NCI-H748 treated with DMSO at 0.1 percent for 48 hours (cell line): ENCODE measurements at regions not wholly inside any gene's neighbourhood (a gene's known extent, or its start where the extent isn't known, plus 50 kb on each side); places are given as distances from the start of the nearest gene placed in this dataset.
"Not testable (repeated sequence)": the region's sequence is repeated elsewhere in the genome, so short reads cannot be mapped to it uniquely, and the experiment has no call there.

Experiments
- DNase-seq: peaks from one replicate; lab custom pipeline; 2025; lab: John Stamatoyannopoulos, UW

DNA sequence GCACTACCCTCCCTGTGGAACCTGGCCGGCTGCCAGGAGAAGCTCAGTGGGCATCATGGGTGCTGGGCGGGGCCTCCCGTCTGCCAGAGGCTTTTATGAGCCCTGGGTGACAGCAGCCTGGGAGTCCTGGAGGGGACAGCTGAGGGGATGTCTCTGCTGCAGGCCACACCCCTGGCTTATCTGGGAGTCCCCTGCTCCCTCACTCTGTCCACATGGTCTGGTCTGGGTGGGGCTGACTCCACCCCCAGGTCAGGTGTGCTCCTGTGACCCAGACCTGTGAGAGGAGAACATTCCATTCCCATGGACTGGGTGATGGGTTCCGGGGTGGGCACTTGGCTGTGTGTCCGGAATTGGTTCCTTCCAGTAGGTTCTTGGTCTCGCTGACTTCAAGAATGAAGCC, 369.3 kb upstream of the SFSWAP start:
- not testable (repeated sequence) for DNase-seq

DNA sequence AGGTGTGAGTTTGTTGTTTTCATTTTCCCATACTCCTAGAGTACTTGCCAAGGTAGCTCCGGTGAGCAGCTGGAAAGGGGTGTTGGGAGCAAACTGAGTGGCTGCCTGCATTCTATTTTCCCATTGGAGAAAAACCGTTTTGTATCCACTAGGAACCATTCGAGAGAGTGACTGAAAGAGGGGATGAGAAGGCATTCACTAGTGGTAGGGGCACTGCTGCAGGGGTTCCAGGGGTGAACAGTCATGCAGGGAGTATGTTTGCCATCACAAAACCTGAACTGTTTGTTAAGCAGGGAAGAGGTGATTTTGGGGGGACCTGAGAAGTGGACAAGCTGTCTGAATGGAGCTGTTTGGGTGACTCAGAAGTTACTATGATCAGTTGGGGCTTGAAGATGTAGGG, 367.5 kb upstream of the SFSWAP start:
- not testable (repeated sequence) for DNase-seq

DNA sequence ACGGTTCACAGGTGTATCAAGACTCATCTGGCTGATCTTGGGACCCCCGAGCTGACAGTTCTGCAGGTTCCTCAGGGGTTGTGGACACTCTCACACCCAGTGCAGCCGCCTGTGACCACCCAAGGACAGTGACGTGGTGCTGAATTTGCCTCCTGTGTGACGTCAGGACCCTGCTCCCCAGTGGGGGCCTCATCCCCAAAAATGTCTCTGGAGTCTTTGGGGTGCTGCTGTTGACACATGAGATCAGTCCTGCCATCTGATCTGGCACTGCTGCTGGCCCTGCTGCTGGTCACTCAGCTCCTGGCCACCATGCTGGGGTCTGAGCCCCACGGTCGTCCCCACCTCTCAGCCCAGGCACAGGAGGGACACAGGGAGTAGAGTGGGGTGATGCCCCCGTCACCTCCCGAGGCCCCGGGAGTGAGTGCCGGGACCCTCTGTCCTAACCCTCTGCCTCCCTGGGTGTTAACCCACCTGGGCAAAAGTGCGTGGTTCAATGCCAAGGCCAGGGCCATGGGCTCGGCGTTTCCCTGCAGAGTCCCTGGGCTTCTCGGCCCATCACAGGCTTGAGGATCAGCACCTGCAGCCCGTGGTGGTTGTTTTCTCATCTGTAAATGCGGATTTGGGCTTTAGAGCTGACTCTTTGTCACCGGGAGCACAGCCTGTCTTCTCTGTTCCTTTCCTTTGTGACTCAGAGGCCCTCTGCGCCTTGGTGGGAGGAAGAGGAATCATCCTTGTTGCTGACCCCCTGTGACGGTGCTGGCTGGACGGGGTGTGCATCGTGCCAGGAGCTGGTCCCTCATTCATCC, 366.0 kb upstream of the SFSWAP start:
- DNase-seq = not testable (repeated sequence)

DNA sequence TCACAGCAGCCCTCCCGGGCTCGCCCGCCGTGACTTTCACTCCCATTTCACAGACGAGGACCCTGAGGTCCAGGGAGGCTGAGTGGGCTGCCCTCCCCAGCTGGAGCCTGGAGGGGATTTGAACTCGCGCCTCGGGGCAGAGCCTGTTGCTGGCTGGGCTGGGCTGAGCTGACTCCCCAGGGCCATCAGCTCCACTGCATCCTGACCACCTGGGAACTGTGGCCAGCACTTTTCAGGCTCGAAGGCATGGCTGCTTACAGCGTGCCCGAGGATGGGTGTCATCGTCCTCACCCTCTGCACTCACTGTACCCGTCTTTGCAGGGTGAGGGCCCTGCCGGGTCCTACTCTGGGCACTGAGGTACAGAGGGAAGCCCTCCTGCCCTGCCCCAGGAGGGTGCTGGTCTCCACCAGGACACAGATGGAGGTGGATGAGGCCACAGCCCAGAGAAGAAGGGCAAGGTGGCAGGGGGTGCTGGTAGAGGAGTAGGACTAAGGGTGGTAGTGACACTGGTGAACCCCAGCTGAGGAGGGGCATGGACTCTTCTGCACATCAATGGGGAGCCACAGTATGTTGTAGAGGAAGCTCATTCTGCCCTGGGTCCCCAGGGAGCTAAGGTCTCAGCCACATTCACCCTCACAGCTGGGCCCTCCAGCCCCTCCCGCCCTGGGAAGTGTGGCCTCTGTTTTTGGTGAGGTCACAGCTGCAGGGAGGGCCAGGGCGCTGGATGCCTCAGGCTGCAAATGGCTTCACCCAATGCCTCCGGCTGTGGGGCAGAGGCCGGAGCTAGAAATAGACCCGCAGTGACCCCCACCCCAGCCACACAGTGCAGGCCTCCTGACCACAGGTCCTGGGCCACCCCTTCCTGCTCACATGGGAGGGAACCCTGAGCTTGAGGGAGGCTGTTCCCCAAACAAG, 365.1 kb upstream of the SFSWAP start:
- DNase-seq = no peak

DNA sequence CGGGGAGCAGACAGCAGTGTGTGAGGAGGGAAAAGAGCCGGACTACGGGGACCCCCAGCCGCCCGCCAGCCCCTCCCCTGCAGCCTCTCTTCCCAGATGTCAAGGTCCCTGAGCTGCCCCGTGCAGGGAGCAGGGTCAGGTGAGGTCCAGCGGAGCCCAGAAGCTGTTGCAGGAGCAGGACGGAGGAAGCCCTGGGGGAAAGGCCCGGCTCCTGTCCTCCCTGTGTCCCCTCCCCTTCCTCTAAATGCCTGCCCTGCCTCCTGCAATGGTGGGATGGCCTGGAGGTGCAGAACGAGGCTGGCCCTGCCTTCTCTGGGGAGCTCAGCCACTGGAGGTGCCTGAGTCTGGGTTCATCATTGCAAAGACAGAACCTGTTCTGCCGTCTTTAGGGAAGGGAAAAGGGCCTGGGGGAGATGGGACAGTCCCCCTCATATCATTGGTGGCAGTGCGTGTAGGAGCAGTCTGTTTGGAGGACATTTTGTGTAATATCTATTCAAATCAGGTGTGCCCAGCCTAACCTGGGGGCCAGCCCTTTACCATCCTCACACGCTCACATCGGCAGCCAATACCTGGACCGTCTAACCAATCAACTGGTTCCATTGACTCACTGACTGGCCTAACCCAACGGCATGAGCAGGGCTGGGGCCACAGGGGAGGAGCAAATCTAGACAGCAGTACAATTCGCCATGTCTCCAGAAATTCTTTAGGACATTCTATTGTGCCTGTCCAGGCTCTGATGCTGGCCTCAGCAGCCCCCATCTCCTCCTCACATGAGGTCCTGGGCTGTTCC, 364.1 kb upstream of the SFSWAP start:
- no peak for DNase-seq

DNA sequence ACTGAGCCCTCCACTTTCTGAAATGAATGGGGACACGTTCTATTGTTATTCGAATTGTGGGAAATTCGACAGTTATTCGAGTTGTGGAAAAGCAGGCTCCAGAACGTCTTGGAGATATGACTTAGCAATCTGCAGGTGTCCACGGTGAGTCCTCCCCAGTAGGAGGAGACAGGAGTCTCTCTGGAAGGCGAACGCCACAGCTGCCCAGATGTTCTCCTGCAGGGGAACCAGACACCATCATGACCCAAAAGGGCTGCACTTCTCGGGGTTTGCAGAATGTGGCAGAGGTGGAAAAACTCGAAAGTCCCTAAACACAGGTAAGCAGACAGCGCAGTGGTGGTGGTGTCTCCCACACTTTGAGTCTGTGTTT, 363.6 kb upstream of the SFSWAP start:
- DNase-seq = no peak

DNA sequence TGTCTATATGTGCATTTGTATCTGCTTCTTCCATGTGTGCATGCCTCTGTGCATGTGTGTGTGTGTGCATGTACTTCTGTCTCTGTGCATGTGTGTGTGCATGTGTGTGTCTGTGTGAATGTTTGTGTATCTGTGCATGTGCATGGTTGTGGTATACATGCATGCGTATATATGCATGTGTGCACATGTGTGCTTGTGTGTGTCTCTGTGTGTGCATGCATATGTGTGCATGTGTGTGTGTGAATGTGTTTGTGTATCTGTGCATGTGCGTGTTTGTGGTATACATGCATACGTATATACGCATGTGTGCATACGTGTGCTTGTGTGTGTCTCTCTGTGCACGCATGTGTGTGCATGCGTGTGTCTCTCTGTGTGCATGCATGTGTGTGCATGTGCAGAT, 363.2 kb upstream of the SFSWAP start:
- no peak for DNase-seq

DNA sequence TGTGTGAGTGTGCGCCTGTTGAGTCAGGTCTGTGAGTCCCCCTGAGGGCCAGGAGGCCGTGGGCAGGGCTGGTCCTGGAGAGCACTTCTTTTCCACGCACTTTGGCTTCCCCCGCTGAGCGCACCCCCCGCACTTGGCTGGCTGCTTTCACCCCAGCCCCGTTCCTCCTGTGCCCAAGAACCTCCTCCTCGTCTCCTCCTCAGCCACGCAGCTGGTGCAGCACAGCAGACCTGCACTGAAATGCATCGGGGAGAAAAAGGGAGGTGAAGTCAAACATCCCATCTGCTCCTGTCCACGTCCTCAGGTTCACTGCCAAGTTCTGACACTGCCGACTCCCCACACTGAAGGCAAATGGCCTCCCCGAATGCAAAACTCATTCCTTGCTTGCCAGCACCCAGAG, 362.7 kb upstream of the SFSWAP start:
- DNase-seq = no peak

DNA sequence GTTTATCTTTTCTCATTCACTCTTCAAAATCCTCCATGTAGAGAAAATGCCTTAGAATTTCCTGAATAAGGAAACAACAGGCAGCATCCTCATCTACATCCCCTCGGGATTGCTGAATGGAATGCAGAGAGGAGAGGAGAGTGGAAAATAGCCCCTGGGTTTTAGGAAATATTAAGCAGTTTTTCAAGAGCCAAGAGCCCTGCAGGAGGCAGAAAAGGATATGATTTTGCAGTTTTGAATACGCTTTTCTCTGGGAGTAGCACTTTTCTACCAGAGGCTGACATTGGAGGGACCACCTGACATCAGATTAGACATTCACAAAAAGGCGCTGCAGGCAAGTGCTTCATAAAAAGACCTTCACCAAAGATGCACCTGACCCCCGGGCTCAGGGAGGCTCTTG, 362.2 kb upstream of the SFSWAP start:
- DNase-seq = no peak

DNA sequence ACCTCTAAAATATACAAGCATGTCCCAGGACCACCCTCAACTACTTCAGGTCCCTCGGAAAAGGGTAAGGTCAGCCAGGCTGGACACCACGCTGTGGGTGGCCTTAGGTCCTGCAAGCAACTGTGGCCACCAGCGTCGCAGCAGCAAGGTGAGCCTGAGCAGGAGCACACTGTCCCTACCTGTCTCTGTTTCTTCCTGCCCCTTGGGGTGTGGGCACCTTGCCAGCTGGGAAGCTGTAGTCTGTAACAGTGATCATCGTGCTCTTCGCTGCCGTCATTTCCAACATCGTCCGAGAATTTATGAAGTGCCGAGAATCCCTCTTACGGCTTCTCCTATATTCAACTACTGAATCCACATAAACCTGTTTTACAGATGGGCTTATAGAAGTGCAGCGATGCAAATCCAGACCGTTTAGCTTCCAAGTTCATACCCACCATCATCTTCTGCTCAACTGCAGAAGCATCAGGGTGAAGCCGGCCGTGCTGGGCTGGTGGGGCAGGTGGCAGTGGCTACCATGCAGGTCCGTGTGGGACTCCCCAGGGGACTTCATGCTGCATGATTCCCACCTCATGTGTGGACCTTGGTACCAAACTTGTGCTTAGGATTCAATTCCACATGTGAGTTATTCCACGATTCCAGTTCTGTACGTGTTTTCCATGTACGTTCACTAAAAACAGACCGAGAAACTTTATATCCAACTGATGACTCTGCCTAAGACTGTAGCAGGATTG, 361.3 kb upstream of the SFSWAP start:
- no peak for DNase-seq

DNA sequence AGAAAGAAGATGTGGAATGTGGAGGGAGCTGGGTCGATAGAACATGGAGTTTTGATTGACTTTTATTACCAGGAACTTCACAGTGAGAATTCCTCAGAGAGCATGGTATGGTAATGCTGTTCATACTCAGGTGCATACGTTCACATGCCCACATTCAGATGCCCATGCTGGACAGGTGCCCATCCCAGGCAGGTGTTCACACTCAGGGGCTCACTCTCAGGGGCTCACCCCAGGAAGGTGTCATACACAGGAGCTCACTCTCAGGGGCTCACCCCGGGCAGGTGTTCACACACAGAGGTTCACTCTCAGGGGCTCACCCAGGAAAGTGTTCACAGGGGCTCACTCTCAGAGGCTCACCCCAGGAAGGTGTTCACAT, 360.0 kb upstream of the SFSWAP start:
- DNase-seq = no peak

DNA sequence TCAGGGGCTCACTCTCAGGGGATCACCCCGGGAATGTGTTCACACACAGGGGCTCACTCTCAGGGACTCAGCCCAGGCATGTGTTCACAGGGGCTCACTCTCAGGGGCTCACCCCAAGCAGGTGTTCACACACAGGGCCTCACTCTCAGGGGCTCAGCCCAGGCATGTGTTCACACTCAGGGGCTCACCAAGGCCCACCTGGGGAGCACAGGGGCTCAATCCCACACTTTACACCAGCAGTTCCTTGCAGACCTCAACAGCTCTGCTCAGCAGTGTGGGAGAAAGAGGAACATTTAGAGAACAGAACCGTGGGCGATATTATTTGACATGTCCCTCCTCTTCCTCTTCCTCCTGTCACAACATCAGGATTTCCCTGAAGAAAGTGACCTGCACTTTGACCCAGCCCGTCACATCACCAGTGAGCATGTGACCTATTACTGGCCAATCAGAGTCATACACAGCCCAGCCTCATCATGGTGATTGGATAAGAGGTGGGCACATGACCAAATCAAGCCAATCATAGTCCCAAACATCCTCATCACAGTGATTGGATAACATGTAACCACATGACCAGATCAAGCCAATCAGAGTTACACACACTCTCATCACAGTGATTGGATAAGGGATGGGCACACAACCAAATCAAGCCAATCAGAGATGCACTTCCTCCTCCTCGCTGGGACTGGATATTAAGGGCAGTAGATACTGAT, 359.4 kb upstream of the SFSWAP start:
- DNase-seq = no peak

DNA sequence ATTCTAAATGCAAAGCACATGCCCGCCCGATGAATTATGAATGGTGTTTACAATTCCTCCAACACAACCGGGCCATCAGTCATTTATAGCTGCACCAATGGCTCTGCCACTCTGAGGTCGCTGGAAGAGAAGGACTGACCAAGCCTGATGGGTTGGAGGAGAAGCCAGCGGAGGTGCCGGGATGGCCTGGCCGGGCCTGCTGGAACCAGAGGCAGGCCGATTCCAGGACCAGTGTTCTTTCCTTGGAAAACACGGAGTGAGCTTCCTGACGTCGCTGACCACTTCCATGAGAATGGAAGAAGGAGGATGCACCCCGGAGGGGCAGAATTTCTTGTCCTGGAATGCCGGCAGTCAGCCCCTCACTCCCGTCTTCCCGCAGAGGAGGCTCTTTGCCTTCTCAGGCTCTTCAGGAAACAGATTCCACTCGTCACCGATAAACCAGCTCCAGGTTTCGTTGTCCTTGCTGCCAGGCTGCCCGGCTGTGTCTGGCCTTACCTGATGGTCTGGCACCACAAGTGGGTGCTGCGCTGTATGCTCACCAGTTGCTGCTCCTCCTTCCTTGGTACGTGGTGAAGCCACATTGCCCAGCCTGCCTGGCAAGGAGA, 358.5 kb upstream of the SFSWAP start:
- DNase-seq = no peak

DNA sequence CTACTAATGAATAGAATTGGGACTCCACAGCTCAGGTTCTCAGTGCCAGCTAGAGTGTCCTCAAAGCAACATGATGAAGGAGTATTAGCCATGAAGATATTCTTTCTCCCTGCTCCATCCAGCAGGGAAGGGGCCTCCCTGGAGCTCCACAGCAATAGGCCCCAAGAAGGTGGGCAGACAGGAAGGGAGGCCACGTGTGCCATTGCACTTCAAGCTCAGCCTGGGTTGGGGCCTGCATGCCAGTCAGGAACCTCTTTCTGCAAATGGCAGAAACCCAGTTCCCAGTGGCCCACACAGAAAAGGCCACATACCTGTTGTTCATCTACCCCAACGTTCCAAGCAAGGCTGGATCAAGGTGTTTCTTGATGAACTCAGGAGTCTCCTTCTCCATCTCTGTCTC, 357.5 kb upstream of the SFSWAP start:
- DNase-seq = no peak

DNA sequence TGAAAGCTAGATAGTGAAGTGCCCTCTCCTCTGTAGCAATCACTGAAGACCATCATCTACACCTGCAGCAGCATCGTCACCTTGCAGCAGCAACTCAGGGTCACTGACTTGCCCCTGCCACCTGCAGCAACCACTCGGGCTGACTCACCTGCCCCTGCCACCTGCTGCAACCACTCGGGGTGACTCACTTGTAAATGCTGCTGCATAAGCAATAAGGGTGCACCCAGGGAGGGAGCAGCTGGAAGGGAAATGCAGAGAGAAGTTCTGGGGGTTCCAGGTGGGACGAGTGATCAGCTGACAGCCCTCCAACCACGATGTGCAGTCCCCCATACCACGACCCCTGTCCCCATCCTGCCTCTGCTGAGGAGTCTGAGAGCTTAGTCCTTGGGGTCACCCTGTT, 357.1 kb upstream of the SFSWAP start:
- no peak for DNase-seq

DNA sequence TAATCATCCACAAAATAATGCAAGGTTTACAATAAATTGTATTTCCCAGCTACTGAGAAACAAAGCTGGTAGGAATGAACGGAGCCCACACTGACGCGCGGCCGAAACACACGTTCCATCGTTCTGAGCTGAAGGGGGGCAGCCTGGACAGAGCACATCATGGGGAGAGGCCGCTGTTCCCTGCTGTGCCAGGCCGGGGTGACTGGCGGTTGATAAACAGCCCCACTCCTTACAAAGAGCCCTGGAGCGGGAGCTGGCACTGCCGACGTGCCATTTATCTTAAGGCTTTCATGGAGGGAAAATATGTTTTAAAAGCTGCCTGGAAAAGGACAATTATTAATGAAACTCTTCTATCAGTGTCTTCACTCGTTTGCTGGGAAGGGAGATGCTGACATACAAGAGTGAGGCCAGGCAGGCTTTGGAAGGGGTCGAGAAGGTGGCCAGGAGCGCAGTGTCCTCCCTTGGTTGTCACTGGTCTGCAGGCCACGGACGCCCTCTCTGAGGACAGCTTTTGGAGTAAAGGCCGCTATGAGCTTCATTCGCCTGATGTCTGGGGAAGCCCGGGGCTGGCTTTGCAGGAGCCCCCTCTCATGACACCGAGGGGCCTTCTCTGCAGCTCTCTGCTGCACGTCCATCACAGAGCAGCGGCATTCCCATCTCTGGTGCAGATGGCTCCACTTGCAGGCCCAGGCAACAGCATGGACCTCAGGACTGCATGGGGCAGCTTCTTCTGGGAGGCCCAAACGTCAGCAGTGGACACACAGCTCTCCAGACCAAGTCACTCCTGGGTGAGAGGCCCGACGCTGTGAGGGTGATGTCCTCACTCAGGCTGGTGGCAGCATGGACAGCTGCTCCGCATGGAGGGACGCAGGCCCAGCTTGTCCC, 355.3 kb upstream of the SFSWAP start:
- DNase-seq = no peak

DNA sequence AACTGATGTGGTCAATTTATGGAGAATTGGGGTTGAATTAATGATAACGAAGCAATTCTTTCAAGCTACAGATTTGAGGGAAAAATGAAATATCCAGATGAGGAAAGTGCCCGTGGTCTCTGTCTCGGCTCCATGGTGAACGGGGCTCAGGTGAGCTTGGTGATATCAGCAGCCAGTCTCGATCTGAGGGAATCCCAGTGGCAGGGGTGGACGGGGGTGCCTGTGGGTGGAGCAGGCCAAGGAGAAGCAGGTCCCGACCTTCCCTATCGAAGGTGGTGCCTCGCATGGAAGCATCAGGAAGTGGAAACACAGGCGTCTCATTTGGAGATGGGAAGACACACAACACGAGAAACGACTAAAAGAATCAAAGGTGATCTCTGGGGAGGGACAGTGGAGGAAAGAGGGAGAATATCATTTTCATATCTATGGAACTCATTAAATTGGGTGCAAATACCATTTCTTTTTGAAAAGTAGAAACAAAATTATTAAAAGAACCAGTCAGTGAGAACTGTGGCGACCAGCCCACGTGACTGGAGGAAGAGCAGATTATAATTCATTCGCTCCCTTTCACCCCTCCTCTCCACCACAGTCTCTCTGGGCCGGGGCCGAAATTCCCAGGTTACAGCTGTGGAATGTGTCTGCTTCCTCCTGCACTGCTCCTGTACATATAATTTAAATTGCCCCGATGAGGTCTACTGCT, 354.3 kb upstream of the SFSWAP start:
- DNase-seq = no peak

DNA sequence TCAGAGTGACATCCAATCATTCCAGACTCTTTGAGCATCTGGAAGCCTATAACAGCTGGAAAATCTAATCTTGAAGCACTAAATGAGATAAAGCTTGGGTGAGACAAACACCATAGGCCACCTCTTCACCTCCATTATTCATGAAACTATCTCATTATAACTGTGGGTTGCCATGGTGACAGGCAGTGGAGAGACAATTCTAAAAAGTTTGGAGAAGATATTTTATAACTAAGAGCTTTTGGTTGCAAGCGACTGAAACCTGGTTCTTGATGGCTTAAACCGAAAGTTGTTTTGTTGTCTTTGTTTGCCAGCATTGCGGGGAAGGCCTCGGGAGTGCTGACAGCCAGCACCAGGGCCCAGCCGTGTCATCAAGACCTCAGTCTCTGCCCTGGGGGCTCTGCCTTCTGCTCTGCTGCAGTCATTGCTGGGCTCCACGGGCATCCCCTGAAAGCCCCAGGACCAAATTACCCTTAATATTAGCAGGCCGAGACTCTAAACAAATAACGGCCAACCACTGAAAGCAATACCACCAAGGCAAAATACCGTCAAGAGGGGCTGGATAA, 353.6 kb upstream of the SFSWAP start:
- DNase-seq = no peak

DNA sequence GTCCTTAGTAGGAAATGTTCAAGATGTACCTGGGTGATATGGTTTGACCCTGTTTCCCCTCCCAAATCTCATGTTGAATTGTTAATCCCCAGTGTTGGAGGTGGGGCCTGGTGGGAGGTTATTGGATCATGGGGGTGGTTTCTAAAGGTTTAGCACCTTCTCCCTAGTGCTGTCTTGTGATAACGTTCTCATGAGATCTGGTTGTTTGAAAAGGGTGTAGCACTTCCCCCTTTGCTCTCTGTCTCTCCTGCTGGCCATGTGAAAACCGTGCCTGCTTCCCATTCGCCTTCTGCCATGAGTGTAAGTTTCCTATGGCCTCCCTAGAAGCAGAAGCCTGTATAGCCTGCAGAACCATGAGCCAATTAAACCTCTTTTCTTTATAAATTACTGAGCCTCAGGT, 353.0 kb upstream of the SFSWAP start:
- no peak for DNase-seq
